OCI-LY7 (cell line): ENCODE measurements at regions not wholly inside any gene's neighbourhood (a gene's known extent, or its start where the extent isn't known, plus 50 kb on each side); places are given as distances from the start of the nearest gene placed in this dataset.

Experiments
- CTCF ChIP-seq: fragments of 200-600 bp; sonication (generic); conservative IDR thresholded peaks from 2 replicates; pipeline ENCODE4 v1.5.1; 2014; ENCODE audit warnings: mild to moderate bottlenecking, antibody characterized with exemption, low read length, moderate library complexity, mixed read lengths
- EZH2phosphoT487 ChIP-seq: fragments of 200-600 bp; sonication (generic); IDR thresholded peaks from 2 replicates; pipeline ENCODE4 v1.6.1; 2018; ENCODE audit warnings: low read depth, borderline replicate concordance, mild to moderate bottlenecking, mixed run types, antibody characterized with exemption, low read length, moderate library complexity, mixed read lengths

DNA sequence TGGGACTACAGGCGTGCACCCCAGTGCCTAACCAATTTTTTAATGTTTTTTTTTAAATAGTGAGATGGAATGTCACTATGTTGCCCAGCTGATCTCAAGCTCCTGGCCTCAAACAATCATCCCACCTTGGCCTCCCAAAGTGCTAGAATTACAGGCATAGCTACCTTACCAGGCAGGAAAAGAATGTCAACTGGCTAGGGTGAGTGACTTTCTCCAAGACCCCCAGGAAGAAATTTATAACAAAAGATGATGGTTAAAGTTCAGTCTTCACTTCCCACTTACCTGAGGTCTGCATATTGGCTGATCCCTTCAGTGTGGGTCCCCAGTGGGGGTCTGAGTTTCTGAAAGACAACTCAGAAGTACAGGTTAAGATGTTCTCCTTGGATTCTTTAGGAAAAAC lies 893.0 kb downstream of the UQCRFS1 start:
- TF ChIP-seq CTCF: no peak
- no peak for TF ChIP-seq EZH2phosphoT487
